NCI-H2196 treated with DMSO at 0.1 percent for 48 hours (cell line): ENCODE measurements at regions not wholly inside any gene's neighbourhood (a gene's known extent, or its start where the extent isn't known, plus 50 kb on each side); places are given as distances from the start of the nearest gene placed in this dataset.
"Not testable (repeated sequence)": the region's sequence is repeated elsewhere in the genome, so short reads cannot be mapped to it uniquely, and the experiment has no call there.

Source experiments
- DNase-seq: peaks from one replicate; lab custom pipeline; 2025; ENCODE audit not compliant: unreplicated experiment; lab: John Stamatoyannopoulos, UW

GRCh38 chr6:14549304-14549770 lies 431.8 kb downstream of the CD83 start:
- no peak for DNase-seq

GRCh38 chr6:14549871-14550270 lies 432.3 kb downstream of the CD83 start:
- DNase-seq = no peak

- DNase-seq = no peak
These were observed 432.8 kb downstream of the CD83 start for GRCh38 chr6:14550410-14550809.

- no peak for DNase-seq
These were observed 433.2 kb downstream of the CD83 start for GRCh38 chr6:14550822-14551221.

DNA sequence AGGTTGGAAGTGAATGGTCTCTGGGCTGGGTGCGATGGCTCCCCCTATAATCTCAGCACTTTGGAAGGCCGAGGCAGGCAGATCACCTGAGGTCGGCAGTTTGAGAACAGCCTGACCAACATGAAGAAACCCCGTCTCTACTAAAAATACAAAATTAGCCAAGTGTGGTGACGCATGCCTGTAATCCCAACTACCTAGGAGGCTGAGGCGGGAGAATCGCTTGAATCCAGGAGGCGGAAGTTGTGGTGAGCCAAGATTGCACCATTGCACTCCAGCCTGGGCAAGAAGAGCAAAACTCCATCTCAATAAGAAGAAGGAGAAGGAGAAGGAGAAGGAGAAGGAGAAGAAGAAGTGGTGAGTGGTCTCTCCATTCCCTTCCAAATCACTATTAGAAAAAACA lies 434.0 kb downstream of the CD83 start:
- DNase-seq = not testable (repeated sequence)

GRCh38 chr6:14552891-14553290 lies 435.3 kb downstream of the CD83 start:
- DNase-seq = no peak

DNA sequence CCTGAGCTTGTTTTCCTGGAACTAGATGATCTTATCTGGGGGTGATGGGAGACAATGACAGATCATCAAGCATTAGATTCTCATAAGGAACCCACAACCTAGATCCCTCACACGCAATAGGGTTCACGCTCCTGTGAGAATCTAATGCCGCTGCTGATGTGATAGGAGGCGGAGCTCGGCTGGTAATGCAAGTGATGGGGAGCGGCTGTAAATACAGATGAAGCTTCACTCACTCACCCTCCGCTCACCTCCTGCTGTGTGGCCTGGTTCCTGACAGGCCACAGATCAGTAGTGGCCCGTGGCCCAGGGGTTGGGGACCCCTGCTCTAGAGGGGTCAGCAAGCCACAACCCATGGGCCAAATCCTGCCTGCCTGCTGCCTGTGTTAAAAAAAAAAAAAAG lies 435.9 kb downstream of the CD83 start:
- DNase-seq = no peak

DNA sequence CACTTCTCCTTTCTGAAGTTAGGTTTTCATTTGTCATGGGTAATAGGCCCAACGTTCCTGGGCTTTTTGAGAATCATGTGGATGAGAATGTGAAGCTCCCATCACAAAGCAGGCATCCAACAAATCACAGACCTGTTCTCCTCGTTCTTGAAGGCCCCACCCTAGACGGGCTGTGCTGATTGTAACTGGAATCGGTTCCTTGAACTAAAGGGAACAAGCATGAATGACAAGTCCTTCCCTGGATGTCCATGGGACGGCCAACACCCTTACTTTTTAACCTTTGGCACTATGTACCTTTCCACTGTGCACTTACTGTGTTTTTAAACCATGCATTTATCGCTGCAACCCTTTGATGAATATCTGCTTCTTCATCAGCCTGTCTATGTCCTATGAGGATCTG lies 438.2 kb downstream of the CD83 start:
- no peak for DNase-seq

DNA sequence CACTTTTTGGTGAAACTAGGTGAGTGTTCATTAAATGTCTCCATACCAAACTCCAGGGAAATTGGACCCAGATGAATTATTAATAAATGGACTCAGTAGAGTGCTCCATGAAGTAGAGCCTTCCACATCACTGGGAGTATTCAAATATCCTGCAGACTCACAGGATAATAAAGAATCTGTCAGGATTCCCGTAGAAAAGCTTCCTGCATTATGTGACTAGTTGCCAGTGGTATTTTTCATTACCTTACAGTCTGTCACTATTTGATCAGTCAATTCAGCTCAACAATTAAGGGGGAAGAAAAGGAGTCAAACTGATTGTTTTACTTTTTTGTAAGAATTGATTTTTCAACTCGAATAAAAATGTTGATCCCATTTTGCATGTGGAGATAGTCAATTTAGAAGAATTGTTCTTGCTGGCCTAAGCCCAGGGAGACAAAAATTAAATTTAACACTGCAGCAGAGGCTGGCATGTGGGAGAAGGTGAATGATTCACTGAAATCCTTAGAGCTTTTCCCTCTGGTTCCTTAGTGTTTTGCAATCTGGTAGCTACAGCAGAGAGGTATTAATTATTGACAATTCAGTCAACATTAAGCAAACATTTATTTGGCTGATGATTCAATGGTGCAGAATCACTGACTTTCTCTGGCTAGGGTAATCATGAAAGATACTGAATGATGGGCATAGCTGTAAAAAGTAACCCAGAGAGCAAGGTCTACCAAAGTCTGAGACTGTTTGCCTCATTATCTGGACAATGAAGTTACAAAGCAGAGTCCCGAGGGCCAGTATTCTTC lies 442.4 kb downstream of the CD83 start:
- DNase-seq = no peak

GRCh38 chr6:14561563-14561962 lies 444.0 kb downstream of the CD83 start:
- DNase-seq = not testable (repeated sequence)

- no peak for DNase-seq
These were observed 450.3 kb downstream of the CD83 start for GRCh38 chr6:14567842-14568241.

DNA sequence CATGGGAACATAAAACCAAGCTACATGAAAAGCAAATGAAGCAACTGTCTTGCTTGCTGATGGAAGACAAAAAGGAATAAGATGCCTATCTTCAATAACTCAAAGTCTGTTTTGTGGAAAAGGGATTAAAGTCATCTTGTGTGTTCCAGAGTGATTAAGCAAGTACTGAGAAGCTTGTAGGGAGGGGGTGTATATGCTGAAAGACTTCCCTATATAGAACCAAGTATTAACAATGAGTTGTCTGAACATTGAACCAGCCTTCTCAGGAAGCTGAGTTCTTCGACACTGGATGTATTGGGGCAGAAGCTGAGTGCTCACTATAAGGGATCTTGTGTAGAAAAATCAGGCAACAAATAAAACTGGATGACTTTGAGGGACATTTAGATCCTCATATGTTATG lies 451.8 kb downstream of the CD83 start:
- DNase-seq = no peak

GRCh38 chr6:14569874-14570273 lies 452.3 kb downstream of the CD83 start:
- DNase-seq = not testable (repeated sequence)

GRCh38 chr6:14571001-14571400 lies 453.4 kb downstream of the CD83 start:
- DNase-seq = no peak

DNA sequence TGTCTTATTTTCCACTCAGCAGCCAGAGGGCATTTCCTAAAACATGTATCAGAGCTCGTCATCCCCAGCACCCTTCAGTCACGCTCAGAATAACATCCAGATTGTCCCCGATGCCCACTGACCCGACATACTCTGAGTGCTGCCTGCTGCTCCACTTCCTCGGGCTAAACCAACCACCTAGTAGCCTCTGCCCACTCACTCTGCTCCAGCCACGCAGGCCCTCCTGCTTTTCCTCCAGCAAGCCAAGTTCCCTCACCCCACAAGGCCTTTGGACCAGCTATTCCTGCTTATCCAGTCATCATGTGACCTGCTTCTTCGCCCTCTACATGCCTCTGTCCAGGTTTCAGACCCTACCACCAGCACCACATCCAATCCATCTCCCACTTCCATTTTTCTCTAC lies 454.2 kb downstream of the CD83 start:
- DNase-seq = no peak

GRCh38 chr6:14573267-14573666 lies 455.7 kb downstream of the CD83 start:
- no peak for DNase-seq

- DNase-seq = no peak
These were observed 456.2 kb downstream of the CD83 start for GRCh38 chr6:14573703-14574290.

GRCh38 chr6:14575961-14576360 lies 458.4 kb downstream of the CD83 start:
- DNase-seq = no peak

- no peak for DNase-seq
These were observed 461.4 kb downstream of the CD83 start for GRCh38 chr6:14578994-14579393.

GRCh38 chr6:14582749-14583148 lies 465.2 kb downstream of the CD83 start:
- no peak for DNase-seq

DNA sequence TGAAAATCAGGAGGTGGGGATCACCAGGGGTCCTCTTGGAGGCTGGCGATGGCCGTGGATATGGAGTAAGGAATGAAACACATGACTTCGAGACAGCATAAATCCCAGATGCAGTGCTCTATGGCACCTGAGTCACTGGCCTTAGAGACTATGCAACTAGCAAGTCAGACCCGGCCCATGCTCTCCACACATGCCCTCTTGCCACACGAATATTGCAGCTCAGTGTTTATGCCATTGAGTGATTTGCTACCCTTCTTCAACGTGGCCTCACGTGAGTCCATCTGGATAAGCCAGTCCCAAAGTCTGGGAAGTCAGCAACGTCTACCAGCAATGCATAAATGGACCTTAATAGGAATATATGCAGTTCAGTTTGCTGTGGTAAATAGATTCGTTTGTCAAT lies 466.3 kb downstream of the CD83 start:
- DNase-seq = no peak

DNA sequence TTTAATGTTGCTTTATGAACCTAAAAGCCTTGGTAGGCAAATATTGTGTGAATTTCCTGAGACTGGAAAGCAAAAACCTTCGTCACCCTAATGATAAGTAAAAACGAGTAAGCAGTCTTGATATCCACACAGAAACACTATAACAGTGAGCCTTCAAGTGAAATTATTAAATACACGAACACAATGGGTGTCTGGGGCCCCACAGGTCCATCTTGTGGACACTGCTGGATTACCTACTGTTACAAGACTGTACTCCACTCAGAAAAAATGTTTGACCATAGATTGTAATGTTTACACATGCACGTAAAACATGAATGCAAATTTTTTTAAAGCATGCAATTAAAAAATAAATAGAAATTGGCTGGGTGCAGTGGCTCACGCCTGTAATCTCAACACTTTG lies 466.9 kb downstream of the CD83 start:
- no peak for DNase-seq

GRCh38 chr6:14585689-14586088 lies 468.1 kb downstream of the CD83 start:
- no peak for DNase-seq
